ENCODE measurements at regions not wholly inside any gene's neighbourhood (a gene's known extent, or its start where the extent isn't known, plus 50 kb on each side); places are given as distances from the start of the nearest gene placed in this dataset.

- POLR2A ChIA-PET: no interaction called here
- no peak overlapping the region for H3K4me3 ChIP-seq (ENCODE audit: low read depth, low read length)
- H3K9me3 ChIP-seq (ENCODE audit: control insufficient read depth, insufficient read depth, low read depth, low read length): no peaks in the 10 kb centered on the region
- CTCF ChIA-PET: interaction anchor here (0.6 to 0.7 kb wide), 2 partner anchors 90 to 154 kb away, joined by 3 to 4 read pairs; no protein-coding TSS in a partner anchor
- H3K36me3 ChIP-seq (ENCODE audit: control insufficient read depth in 2 of 2, insufficient read depth in 1 of 2, low read length in 2 of 2): no peaks in the 10 kb centered on the region
- H3K27ac ChIP-seq (ENCODE audit: extremely low read depth, low read depth, low read length): no peak overlapping the region
- H3K4me1 ChIP-seq (ENCODE audit: control insufficient read depth, insufficient read depth, low read length): no peaks in the 10 kb centered on the region
- TF ChIP-seq ZSCAN18 (tag by site-specific recombination; IDR thresholded peaks at IDR 0.05): no peak
- TF ChIP-seq KLF9 (tag by site-specific recombination; IDR thresholded peaks at IDR 0.05; ENCODE audit: low read depth): no peak
- no peak for TF ChIP-seq ZFP69B (tag by site-specific recombination; IDR thresholded peaks at IDR 0.05)
- no peak for TF ChIP-seq ZNF518A (tag by site-specific recombination; conservative IDR thresholded peaks at IDR 0.05; ENCODE audit: low read depth)
- no peak for TF ChIP-seq ZNF580 (tag by site-specific recombination; IDR thresholded peaks at IDR 0.05)
Observed at GRCh38 chr1:163821679-163822078, 499.9 kb downstream of the NUF2 start.

GRCh38 chr1:163823017-163823416 is 501.3 kb downstream of the NUF2 start:
- POLR2A ChIA-PET: no interaction called here
- no peaks in the 10 kb centered on the region for H3K9me3 ChIP-seq (ENCODE audit: control insufficient read depth, insufficient read depth, low read depth, low read length)
- CTCF ChIA-PET: interaction anchor here (0.5 to 0.7 kb wide), 3 partner anchors 7 to 113 kb away, joined by 3 to 4 read pairs (median 3); no protein-coding TSS in a partner anchor
- H3K4me1 ChIP-seq (ENCODE audit: control insufficient read depth, insufficient read depth, low read length): no peaks in the 10 kb centered on the region
- no peak overlapping the region for H3K4me3 ChIP-seq (ENCODE audit: low read depth, low read length)
- H3K27ac ChIP-seq (ENCODE audit: extremely low read depth, low read depth, low read length): no peak overlapping the region
- H3K36me3 ChIP-seq (ENCODE audit: control insufficient read depth in 2 of 2, insufficient read depth in 1 of 2, low read length in 2 of 2): no peaks in the 10 kb centered on the region
- no peak for TF ChIP-seq SETDB1 (IDR thresholded peaks at IDR 0.05; ENCODE audit: insufficient read length, low read length)
- TF ChIP-seq BCL6B (tag by site-specific recombination; IDR thresholded peaks at IDR 0.05): no peak
- no peak for TF ChIP-seq HIC1 (tag by site-specific recombination; IDR thresholded peaks at IDR 0.05)
- no peak for TF ChIP-seq ZSCAN4 (tag by site-specific recombination; IDR thresholded peaks at IDR 0.05)
- no peak for TF ChIP-seq ZNF626 (tag by site-specific recombination; IDR thresholded peaks at IDR 0.05)
- no peak for TF ChIP-seq ZBTB26 (tag by site-specific recombination; optimal IDR thresholded peaks at IDR 0.05)
- no peak for TF ChIP-seq ZNF26 (tag by site-specific recombination; IDR thresholded peaks at IDR 0.05)
- TF ChIP-seq ZNF449 (tag by site-specific recombination; IDR thresholded peaks at IDR 0.05): no peak
- TF ChIP-seq ZBTB44 (tag by site-specific recombination; IDR thresholded peaks at IDR 0.05): no peak
- TF ChIP-seq ZNF37A (tag by site-specific recombination; IDR thresholded peaks at IDR 0.05): no peak

Measured in HEK293 (cell line).